Neural crest cell (in vitro differentiated cells): ENCODE measurements at regions not wholly inside any gene's neighbourhood (a gene's known extent, or its start where the extent isn't known, plus 50 kb on each side); places are given as distances from the start of the nearest gene placed in this dataset.

Experiments
- DNase-seq: peaks from one replicate; pipeline ENCODE4 v3.0.0; 2021; ENCODE audit warnings: low read depth, mixed read lengths, low spot score
- H3K27ac Mint-ChIP-seq: one replicate; pipeline ENCODE4 v1.8.0; 2021; ENCODE audit warnings: mild to moderate bottlenecking, mixed read lengths; ENCODE audit not compliant: unreplicated experiment
- H3K27me3 Mint-ChIP-seq: 2 replicates; pipeline ENCODE4 v1.8.0; 2021; ENCODE audit warnings: low read depth, mild to moderate bottlenecking, mixed read lengths
- H3K36me3 Mint-ChIP-seq: 2 replicates; pipeline ENCODE4 v1.8.0; 2021; ENCODE audit warnings: low read depth, mild to moderate bottlenecking, mixed read lengths
- H3K4me1 Mint-ChIP-seq: 2 replicates; pipeline ENCODE4 v1.8.0; 2021; ENCODE audit warnings: mixed read lengths
- H3K4me3 Mint-ChIP-seq: one replicate; pipeline ENCODE4 v1.8.0; 2021; ENCODE audit warnings: mild to moderate bottlenecking, mixed read lengths
- H3K9me3 Mint-ChIP-seq: 2 replicates; pipeline ENCODE4 v1.8.0; 2021; ENCODE audit warnings: mixed read lengths
- CTCF ChIP-seq: fragments of 200-600 bp; sonication (generic); conservative IDR thresholded peaks from 2 replicates; pipeline ENCODE4 v1.5.0; 2021; ENCODE audit warnings: antibody characterized with exemption, mild to moderate bottlenecking

- H3K9me3 Mint-ChIP-seq, result peaks cover 2% of the 10 kb centered on the region
- H3K27ac Mint-ChIP-seq, result no peak overlapping the region
- H3K27me3 Mint-ChIP-seq, result no peaks in the 10 kb centered on the region
- no peak for DNase-seq
- H3K4me1 Mint-ChIP-seq, result no peaks in the 10 kb centered on the region
- no peak overlapping the region for H3K4me3 Mint-ChIP-seq
- no peak for TF ChIP-seq CTCF
- no peaks in the 10 kb centered on the region for H3K36me3 Mint-ChIP-seq
Measured at GRCh38 chr3:59698091-59698490, 648.3 kb upstream of the CFAP20DC start.

- peaks cover 6% of the 10 kb centered on the region for H3K9me3 Mint-ChIP-seq
- no peak for TF ChIP-seq CTCF
- DNase-seq, result no peak
- H3K36me3 Mint-ChIP-seq, result no peaks in the 10 kb centered on the region
- H3K4me1 Mint-ChIP-seq, result no peaks in the 10 kb centered on the region
- H3K27me3 Mint-ChIP-seq, result no peaks in the 10 kb centered on the region
- no peak overlapping the region for H3K4me3 Mint-ChIP-seq
- H3K27ac Mint-ChIP-seq, result no peak overlapping the region
Measured at GRCh38 chr3:59696783-59697182, 647.0 kb upstream of the CFAP20DC start.

GRCh38 chr3:59695860-59696259, 646.0 kb upstream of the CFAP20DC start:
- Mint-ChIP-seq H3K4me1 (no peaks in the 10 kb centered on the region), H3K9me3 (peaks cover 6% of the 10 kb centered on the region), H3K27me3 (no peaks in the 10 kb centered on the region), H3K27ac (no peak overlapping the region), H3K36me3 (no peaks in the 10 kb centered on the region), H3K4me3 (no peak overlapping the region)
- no peak for DNase-seq
- TF ChIP-seq CTCF, result no peak

GRCh38 chr3:59692117-59692516, 642.3 kb upstream of the CFAP20DC start:
- no peak for TF ChIP-seq CTCF
- no peak overlapping the region for H3K4me3 Mint-ChIP-seq
- peaks cover 11% of the 10 kb centered on the region for H3K9me3 Mint-ChIP-seq
- no peak for DNase-seq
- no peak overlapping the region for H3K27ac Mint-ChIP-seq
- peaks cover 2% of the 10 kb centered on the region for H3K4me1 Mint-ChIP-seq
- H3K27me3 Mint-ChIP-seq, result no peaks in the 10 kb centered on the region
- no peaks in the 10 kb centered on the region for H3K36me3 Mint-ChIP-seq

- peaks cover 11% of the 10 kb centered on the region for H3K9me3 Mint-ChIP-seq
- H3K36me3 Mint-ChIP-seq, result no peaks in the 10 kb centered on the region
- DNase-seq, result no peak
- no peak overlapping the region for H3K27ac Mint-ChIP-seq
- peaks cover 3% of the 10 kb centered on the region for H3K4me1 Mint-ChIP-seq
- no peak for TF ChIP-seq CTCF
- H3K4me3 Mint-ChIP-seq, result no peak overlapping the region
- H3K27me3 Mint-ChIP-seq, result no peaks in the 10 kb centered on the region
Measured at GRCh38 chr3:59690886-59691285, 641.1 kb upstream of the CFAP20DC start.

- Mint-ChIP-seq H3K27ac (no peak overlapping the region), H3K4me1 (peaks cover 3% of the 10 kb centered on the region), H3K9me3 (peaks cover 9% of the 10 kb centered on the region), H3K4me3 (no peak overlapping the region), H3K36me3 (no peaks in the 10 kb centered on the region), H3K27me3 (no peaks in the 10 kb centered on the region)
- TF ChIP-seq CTCF, result no peak
- no peak for DNase-seq
Measured at GRCh38 chr3:59688636-59689035, 638.8 kb upstream of the CFAP20DC start.
